Lower lobe of right lung (tissue), 2 donors: ENCODE measurements at regions not wholly inside any gene's neighbourhood (a gene's known extent, or its start where the extent isn't known, plus 50 kb on each side); places are given as distances from the start of the nearest gene placed in this dataset.
"Not testable (repeated sequence)": the region's sequence is repeated elsewhere in the genome, so short reads cannot be mapped to it uniquely, and the experiment has no call there.

Experiments used
- ATAC-seq, 2 donors: fragments of 200-7000 bp; cut with Tn5 transposase; one replicate each; pipeline ENCODE4 v1.9.1; 2020 to 2022; ENCODE audit warnings: mild to moderate bottlenecking in 2 of 2, moderate library complexity in 2 of 2
- DNase-seq: peaks from one replicate; pipeline ENCODE4 v3.0.0-alpha.2; 2020
- H3K27ac ChIP-seq: fragments of 200-600 bp; one replicate; pipeline ENCODE4 v1.8.0; 2022
- H3K27me3 ChIP-seq: fragments of 200-600 bp; one replicate; pipeline ENCODE4 v1.8.0; 2022; ENCODE audit warnings: low read depth
- H3K36me3 ChIP-seq: fragments of 200-600 bp; one replicate; pipeline ENCODE4 v1.8.0; 2022; ENCODE audit warnings: mild to moderate bottlenecking
- H3K4me1 ChIP-seq: fragments of 200-600 bp; one replicate; pipeline ENCODE4 v1.8.0; 2022
- H3K4me3 ChIP-seq: fragments of 200-600 bp; one replicate; pipeline ENCODE4 v1.8.0; 2022; ENCODE audit warnings: mild to moderate bottlenecking
- H3K9me3 ChIP-seq: fragments of 200-600 bp; one replicate; pipeline ENCODE4 v1.8.0; 2022
- intact Hi-C: fragments of 100-400 bp; cut with DNase I; formaldehyde crosslinking; loops from one replicate; pipeline ENCODE4 v1.11.0; 2022
- TF ChIP-seq, protein P1 (sequence below): fragments of 200-600 bp; IDR thresholded peaks from one replicate; pipeline ENCODE4 v1.8.0; 2022; ENCODE audit warnings: antibody characterized with exemption, mild to moderate bottlenecking
- donor health status: DM: no; HTN: yes; CAD: no; lungs with severe emphysema.

DNA sequence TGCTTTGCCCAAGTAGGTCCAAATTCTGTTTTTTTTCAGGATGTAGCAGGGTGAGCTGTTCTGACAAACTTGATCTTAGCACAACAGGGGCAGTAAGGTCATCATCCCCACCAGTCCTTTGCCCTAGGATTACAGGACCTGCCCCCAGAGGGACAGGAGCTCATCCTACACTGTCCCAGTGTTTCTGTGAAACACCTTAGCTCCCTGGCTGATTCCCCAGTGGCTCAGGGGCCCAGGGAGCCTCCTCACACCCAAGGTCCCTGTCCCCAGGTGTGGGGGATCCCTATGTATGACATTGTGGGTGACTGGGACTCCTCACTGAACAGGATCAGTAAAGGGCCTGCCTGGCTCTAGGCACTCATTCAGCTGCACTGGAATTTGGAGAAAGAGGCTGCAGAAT, 191.2 kb downstream of the ANKRD30B start:
- no peaks in the 10 kb centered on the region for H3K36me3 ChIP-seq
- no peak for ATAC-seq

DNA sequence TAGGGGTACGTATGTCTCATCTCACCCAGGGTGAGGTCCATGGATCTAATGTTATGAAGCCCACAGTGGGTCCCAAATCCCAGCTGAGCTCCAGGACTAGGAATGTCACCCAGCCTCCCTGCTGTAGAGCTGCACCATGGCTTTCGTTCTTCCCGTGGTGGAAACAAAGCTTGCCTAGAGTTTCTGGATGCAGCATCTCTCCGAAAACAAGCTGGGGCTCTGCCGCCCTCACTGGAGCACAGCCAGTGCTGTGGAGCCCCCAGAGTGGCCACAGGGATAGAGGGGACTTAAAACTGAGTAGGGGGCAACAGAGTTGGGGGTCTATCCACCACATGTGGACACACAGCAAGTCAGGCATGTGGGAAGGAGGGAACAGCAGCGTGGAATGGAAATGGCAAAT, 192.1 kb downstream of the ANKRD30B start:
- DNase-seq, H3K4me1 ChIP-seq, H3K36me3 ChIP-seq, intact Hi-C loops, H3K27ac ChIP-seq, ATAC-seq, H3K4me3 ChIP-seq, H3K9me3 ChIP-seq, H3K27me3 ChIP-seq: not testable (repeated sequence)

More for the DNA sequence above, 191.2 kb downstream of the ANKRD30B start:
- TF ChIP-seq, protein P1, sequence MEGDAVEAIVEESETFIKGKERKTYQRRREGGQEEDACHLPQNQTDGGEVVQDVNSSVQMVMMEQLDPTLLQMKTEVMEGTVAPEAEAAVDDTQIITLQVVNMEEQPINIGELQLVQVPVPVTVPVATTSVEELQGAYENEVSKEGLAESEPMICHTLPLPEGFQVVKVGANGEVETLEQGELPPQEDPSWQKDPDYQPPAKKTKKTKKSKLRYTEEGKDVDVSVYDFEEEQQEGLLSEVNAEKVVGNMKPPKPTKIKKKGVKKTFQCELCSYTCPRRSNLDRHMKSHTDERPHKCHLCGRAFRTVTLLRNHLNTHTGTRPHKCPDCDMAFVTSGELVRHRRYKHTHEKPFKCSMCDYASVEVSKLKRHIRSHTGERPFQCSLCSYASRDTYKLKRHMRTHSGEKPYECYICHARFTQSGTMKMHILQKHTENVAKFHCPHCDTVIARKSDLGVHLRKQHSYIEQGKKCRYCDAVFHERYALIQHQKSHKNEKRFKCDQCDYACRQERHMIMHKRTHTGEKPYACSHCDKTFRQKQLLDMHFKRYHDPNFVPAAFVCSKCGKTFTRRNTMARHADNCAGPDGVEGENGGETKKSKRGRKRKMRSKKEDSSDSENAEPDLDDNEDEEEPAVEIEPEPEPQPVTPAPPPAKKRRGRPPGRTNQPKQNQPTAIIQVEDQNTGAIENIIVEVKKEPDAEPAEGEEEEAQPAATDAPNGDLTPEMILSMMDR: no peak
- H3K4me3 ChIP-seq: no peak overlapping the region
- no peaks in the 10 kb centered on the region for H3K9me3 ChIP-seq
- intact Hi-C loops: no loop called here
- H3K4me1 ChIP-seq: no peaks in the 10 kb centered on the region
- DNase-seq: no peak
- no peak overlapping the region for H3K27ac ChIP-seq
- no peaks in the 10 kb centered on the region for H3K27me3 ChIP-seq

DNA sequence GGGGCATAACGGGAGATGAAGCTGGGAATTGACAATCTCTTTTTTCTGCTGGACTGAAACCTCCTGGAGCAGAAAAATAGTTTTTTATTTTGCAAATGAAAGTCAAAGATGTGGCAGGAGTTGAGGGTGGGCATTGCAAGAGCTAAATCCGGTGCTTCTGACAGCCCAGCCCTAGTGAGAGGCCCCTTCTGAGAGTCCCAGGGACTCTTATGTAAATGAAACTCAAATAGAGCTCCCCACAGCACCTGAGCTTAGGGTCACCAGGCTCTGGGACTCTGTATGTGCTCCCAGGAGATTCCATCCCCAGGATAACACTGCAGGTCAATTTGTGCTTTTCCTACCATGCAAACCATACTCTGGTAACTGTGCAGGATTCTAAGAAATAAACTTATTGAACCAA, 192.8 kb downstream of the ANKRD30B start:
- Histone ChIP-seq H3K36me3 (no peaks in the 10 kb centered on the region), H3K4me3 (no peak overlapping the region), H3K27ac (no peak overlapping the region), H3K27me3 (no peaks in the 10 kb centered on the region), H3K9me3 (no peaks in the 10 kb centered on the region), H3K4me1 (no peaks in the 10 kb centered on the region)
- ATAC-seq (no peak), DNase-seq (no peak)
- intact Hi-C loops: no loop called here
- TF ChIP-seq, protein P1: no peak

DNA sequence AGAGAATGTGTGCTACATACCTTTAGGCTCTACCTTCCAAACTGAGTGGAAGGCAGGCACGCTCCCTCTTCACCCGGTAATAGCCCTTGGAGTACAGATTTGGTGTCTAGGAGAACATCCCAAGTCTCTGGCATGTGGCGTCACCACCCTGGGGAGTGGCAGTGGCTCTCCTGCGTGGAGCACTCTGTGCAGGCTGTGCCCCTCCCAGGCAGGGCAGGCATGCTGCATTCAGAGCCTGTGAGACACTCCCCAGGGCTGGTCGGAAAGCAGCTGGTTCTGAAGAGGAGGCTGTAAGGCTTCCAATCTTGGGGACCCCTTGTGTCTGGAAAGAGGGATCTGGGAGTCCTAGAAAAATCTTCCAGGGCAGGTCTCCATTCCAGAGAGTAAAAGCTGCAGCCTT, 193.3 kb downstream of the ANKRD30B start:
- no peaks in the 10 kb centered on the region for H3K4me1 ChIP-seq
- TF ChIP-seq, protein P1: no peak
- no peak overlapping the region for H3K27ac ChIP-seq
- H3K9me3 ChIP-seq: no peaks in the 10 kb centered on the region
- ATAC-seq (peak in 1 of 2 donors; percentile 37), DNase-seq (no peak)
- no peaks in the 10 kb centered on the region for H3K27me3 ChIP-seq
- no peaks in the 10 kb centered on the region for H3K36me3 ChIP-seq
- H3K4me3 ChIP-seq: no peak overlapping the region
- intact Hi-C loops: no loop called here

DNA sequence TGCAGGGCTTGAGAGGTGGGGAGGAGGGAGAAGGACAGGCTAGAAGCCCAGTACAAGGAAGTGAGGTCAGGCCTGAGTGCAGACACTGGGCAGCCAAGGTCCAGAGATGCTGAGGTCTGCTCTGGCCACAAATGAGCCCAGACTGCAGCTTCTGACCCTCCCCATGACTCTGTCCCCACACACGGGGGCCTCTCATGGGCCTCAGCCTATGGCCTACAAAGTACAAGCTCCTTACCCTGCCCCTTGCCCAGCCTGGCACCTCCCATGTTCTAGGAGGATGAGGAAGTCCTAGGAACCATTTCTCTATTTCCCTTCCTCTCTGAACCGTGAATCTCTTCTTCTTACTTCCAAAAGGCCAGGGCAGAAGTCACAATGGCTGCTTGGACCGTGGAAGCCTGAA, 193.8 kb downstream of the ANKRD30B start:
- Histone ChIP-seq H3K27me3 (no peaks in the 10 kb centered on the region), H3K36me3 (no peaks in the 10 kb centered on the region), H3K4me1 (no peaks in the 10 kb centered on the region), H3K9me3 (no peaks in the 10 kb centered on the region), H3K4me3 (no peak overlapping the region), H3K27ac (no peak overlapping the region)
- TF ChIP-seq, protein P1: no peak
- DNase-seq: no peak
- no peak for ATAC-seq
- intact Hi-C loops: no loop called here

DNA sequence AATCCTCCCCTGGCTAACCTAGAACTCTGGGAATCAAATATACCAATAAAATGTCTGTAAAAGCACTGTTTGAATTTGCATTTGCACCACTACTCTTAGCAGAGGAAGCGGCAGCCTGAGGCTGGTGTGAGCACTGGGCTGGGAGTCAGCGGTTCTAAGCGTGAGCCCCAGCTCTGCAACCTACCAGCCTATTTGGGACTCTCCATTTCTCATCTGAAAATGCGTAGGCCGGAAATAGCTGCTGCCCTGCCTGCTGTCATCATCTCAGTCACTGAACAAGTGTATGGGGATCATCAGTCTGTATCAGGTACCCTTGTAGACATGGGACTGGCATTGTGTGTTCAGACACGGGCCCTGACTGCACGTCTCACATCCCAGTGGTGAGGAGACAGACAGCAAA, 194.3 kb downstream of the ANKRD30B start:
- Histone ChIP-seq H3K4me3 (no peak overlapping the region), H3K27me3 (no peaks in the 10 kb centered on the region), H3K9me3 (no peaks in the 10 kb centered on the region), H3K36me3 (no peaks in the 10 kb centered on the region), H3K27ac (no peak overlapping the region), H3K4me1 (no peaks in the 10 kb centered on the region)
- DNase-seq: no peak
- no peak for ATAC-seq
- intact Hi-C loops: no loop called here
- TF ChIP-seq, protein P1: no peak
